ENCODE measurements at regions not wholly inside any gene's neighbourhood (a gene's known extent, or its start where the extent isn't known, plus 50 kb on each side); places are given as distances from the start of the nearest gene placed in this dataset.

DNA sequence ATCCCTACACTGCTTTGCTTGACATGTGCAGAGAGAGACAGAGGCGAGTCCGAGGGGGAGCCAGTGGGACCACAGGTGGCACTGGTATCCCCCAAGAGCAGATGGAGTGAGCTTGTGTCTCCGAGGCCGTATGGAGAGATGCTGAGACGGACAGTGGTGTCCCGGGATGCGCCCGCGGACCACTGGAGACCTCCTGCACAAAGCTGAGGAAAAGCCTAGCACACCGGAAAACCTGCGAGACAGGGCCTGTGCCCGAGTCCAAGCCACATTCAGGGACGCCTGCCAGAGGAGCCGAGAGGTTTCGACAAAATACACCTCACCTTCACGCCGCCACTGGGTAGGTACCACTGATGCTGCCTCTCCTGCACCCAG lies 66.0 kb upstream of the ZNF527 start (continued):
- TF ChIP-seq, protein P1, sequence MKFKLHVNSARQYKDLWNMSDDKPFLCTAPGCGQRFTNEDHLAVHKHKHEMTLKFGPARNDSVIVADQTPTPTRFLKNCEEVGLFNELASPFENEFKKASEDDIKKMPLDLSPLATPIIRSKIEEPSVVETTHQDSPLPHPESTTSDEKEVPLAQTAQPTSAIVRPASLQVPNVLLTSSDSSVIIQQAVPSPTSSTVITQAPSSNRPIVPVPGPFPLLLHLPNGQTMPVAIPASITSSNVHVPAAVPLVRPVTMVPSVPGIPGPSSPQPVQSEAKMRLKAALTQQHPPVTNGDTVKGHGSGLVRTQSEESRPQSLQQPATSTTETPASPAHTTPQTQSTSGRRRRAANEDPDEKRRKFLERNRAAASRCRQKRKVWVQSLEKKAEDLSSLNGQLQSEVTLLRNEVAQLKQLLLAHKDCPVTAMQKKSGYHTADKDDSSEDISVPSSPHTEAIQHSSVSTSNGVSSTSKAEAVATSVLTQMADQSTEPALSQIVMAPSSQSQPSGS (IDR thresholded peaks at IDR 0.05; ENCODE audit: low read length): no peak
- TF ChIP-seq CHD1 (IDR thresholded peaks at IDR 0.05; ENCODE audit: low read depth, low read length): no peak
- TF ChIP-seq, protein P2, sequence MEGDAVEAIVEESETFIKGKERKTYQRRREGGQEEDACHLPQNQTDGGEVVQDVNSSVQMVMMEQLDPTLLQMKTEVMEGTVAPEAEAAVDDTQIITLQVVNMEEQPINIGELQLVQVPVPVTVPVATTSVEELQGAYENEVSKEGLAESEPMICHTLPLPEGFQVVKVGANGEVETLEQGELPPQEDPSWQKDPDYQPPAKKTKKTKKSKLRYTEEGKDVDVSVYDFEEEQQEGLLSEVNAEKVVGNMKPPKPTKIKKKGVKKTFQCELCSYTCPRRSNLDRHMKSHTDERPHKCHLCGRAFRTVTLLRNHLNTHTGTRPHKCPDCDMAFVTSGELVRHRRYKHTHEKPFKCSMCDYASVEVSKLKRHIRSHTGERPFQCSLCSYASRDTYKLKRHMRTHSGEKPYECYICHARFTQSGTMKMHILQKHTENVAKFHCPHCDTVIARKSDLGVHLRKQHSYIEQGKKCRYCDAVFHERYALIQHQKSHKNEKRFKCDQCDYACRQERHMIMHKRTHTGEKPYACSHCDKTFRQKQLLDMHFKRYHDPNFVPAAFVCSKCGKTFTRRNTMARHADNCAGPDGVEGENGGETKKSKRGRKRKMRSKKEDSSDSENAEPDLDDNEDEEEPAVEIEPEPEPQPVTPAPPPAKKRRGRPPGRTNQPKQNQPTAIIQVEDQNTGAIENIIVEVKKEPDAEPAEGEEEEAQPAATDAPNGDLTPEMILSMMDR (IDR thresholded peaks at IDR 0.05; ENCODE audit: control extremely low read depth in 1 of 3, insufficient read depth in 1 of 3, low read depth in 1 of 3, low read length in 3 of 3): no peak
- TF ChIP-seq CBX8 (IDR thresholded peaks at IDR 0.05; ENCODE audit: borderline replicate concordance, low read depth, low read length): no peak
- TF ChIP-seq JUND (IDR thresholded peaks at IDR 0.05; ENCODE audit: low read length): no peak
- TF ChIP-seq SUZ12 (IDR thresholded peaks at IDR 0.05; ENCODE audit: low read length): no peak
